ENCODE measurements at regions not wholly inside any gene's neighbourhood (a gene's known extent, or its start where the extent isn't known, plus 50 kb on each side); places are given as distances from the start of the nearest gene placed in this dataset.

GRCh38 chr1:2916706-2917105, 104.6 kb upstream of the ACTRT2 start:
- DNase-seq (ENCODE audit: low spot score): no peak

GRCh38 chr1:2917284-2917683, 104.0 kb upstream of the ACTRT2 start:
- DNase-seq (ENCODE audit: low spot score): no peak

GRCh38 chr1:2918441-2918840, 102.8 kb upstream of the ACTRT2 start:
- no peak for DNase-seq (ENCODE audit: low spot score)

- DNase-seq (ENCODE audit: low spot score): no peak
Measured at GRCh38 chr1:2919841-2920240, 101.4 kb upstream of the ACTRT2 start.

- DNase-seq (ENCODE audit: low spot score): no peak
Measured at GRCh38 chr1:2920421-2921015, 100.7 kb upstream of the ACTRT2 start.

GRCh38 chr1:2921970-2922686, 99.1 kb upstream of the ACTRT2 start:
- DNase-seq (ENCODE audit: low spot score): no peak

- no peak for DNase-seq (ENCODE audit: low spot score)
Measured at GRCh38 chr1:2923351-2923750, 97.9 kb upstream of the ACTRT2 start.

GRCh38 chr1:2925291-2925690, 96.0 kb upstream of the ACTRT2 start:
- DNase-seq (ENCODE audit: low spot score): no peak

- no peak for DNase-seq (ENCODE audit: low spot score)
Measured at GRCh38 chr1:2925918-2926317, 95.3 kb upstream of the ACTRT2 start.

- no peak for DNase-seq (ENCODE audit: low spot score)
Measured at GRCh38 chr1:2926447-2927055, 94.7 kb upstream of the ACTRT2 start.

- no peak for DNase-seq (ENCODE audit: low spot score)
Measured at GRCh38 chr1:2927393-2928360, 93.6 kb upstream of the ACTRT2 start.

GRCh38 chr1:2928366-2929325, 92.6 kb upstream of the ACTRT2 start:
- no peak for DNase-seq (ENCODE audit: low spot score)

- DNase-seq (ENCODE audit: low spot score): no peak
Measured at GRCh38 chr1:2929335-2929734, 91.9 kb upstream of the ACTRT2 start.

GRCh38 chr1:2930016-2930815, 91.1 kb upstream of the ACTRT2 start:
- DNase-seq (ENCODE audit: low spot score): no peak

- DNase-seq (ENCODE audit: low spot score): no peak
Measured at GRCh38 chr1:2930913-2931723, 90.1 kb upstream of the ACTRT2 start.

- no peak for DNase-seq (ENCODE audit: low spot score)
Measured at GRCh38 chr1:2931724-2932401, 89.4 kb upstream of the ACTRT2 start.

GRCh38 chr1:2932671-2933350, 88.5 kb upstream of the ACTRT2 start:
- no peak for DNase-seq (ENCODE audit: low spot score)

GRCh38 chr1:2933431-2934155, 87.7 kb upstream of the ACTRT2 start:
- no peak for DNase-seq (ENCODE audit: low spot score)
